DMS 273 (cell line): ENCODE measurements at regions not wholly inside any gene's neighbourhood (a gene's known extent, or its start where the extent isn't known, plus 50 kb on each side); places are given as distances from the start of the nearest gene placed in this dataset.
"Not testable (repeated sequence)": the region's sequence is repeated elsewhere in the genome, so short reads cannot be mapped to it uniquely, and the experiment has no call there.

Experiments used
- DNase-seq: peaks from one replicate; lab custom pipeline; 2025; ENCODE audit not compliant: unreplicated experiment; lab: John Stamatoyannopoulos, UW

DNA sequence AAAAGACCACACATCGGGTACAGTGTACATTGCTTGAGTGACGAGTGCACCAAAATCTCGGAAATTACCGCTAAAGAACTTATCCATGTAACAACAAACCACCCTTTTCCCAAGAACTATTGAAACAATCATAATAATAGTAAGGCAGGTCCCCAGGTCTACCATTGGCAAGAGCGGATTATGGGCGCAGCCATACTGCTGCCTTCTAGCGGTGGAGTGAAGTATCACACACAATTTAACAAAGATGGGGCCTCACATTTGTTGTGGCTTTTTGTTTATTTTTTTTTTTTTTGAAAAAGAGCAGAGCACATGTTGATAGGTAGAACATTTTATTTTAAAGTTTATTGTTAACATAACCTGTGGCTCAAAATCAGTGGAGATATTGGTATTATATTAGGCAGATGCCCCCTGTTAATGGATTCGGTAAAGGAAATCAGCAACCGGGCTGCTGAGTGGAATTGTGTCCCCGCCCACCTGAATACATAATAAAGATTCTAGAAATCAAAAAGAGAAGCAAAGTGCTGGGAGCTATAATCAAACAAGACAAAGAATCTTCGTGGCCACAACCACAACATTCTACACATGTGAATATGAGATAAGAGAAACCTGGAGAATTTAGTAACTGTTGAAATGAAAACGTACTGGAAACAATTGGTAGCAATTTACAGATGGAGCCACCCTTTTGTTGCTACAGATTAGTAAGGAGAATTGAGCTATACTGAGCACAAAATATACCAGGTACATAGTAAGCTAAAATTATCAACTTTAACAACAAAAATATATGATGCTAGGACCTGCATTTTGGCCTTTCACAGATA is 94.2 kb upstream of the EXOC2 start:
- peak; percentile 25 for DNase-seq

- no peak for DNase-seq
Measured at GRCh38 chr6:783966-784735, 91.2 kb upstream of the EXOC2 start.

DNA sequence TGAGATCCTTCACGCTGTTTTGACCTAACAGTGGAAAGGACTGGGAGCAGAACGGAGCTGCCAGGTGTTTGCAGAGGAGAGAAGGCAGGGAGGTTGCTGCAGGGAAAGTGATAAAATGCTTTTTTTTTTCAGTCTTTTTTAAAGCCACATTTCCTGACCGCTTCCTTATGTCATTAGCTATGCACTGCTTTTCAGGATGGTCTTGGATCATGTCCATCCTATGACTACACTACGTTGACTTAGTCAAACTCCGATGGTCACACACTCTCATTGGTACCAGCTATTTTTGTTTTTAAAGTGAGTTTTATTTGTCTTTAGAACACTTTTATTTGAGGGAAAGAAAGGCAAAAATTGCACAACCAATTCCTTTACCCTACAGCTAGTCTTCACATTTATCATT is 89.2 kb upstream of the EXOC2 start:
- DNase-seq = no peak

GRCh38 chr6:781350-781961 is 88.5 kb upstream of the EXOC2 start:
- DNase-seq = peak; percentile 43

DNA sequence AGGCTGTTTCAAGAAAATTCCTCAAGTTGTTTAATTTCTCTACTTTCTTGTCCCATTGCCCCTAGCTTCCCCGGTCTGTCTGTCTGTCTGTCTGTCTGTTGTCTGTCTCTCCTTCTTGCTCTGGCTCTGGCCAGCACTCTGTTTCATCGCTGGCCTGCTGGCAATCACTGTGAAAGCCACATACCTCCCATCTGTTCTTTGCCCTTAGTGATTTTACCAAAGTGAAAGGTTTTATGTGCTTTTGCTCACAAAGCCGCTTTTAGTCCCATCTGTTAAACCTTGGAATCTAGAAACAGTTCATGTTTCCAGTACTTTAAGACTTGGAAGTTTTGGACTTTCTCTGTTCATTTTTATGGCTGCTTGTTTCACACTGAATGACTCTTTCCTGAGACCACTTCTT is 87.8 kb upstream of the EXOC2 start:
- peak; percentile 57 for DNase-seq

DNA sequence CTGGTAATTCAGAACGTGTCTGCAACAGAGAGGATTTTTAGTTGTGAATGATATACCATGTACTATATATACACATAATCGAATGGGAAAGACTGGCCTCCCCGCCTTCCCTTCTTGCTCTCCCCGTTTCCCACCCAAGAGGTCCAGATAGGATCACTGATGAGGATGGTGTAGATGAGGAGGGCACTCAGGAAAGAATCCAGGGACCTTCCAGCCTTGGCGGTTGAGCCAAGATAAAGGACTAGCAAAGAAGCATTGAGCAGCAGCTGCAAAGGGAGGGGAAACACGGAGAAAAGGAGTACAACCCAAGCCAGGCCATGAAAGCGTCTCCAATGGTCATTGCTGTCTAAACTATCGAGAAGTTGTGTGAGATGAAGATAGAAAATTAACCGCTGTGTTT is 84.0 kb upstream of the EXOC2 start:
- DNase-seq = no peak

DNA sequence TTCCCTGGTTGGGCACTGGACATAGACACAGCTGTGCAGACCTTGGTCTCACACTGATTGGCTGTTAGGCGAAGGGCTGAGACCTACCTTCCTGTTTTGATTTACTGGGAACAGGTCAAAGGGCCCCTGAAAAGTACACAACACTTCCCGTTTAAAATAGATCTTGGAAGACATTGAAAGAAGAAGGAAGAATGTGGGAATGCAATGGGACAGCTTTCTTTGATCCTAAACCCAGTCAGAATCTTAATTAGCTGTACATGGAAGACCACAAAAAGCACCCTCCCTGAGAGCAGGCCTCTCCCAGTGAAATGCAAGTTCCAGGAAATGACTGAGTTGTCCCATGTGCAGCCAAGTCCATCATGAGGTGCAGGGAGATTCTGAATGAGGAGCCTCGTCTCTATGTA is 83.6 kb upstream of the EXOC2 start:
- DNase-seq = no peak

- no peak for DNase-seq
Measured at GRCh38 chr6:775863-776262, 82.9 kb upstream of the EXOC2 start.

- not testable (repeated sequence) for DNase-seq
Measured at GRCh38 chr6:771683-772082, 78.7 kb upstream of the EXOC2 start.

- DNase-seq = no peak
Measured at GRCh38 chr6:767755-768512, 75.0 kb upstream of the EXOC2 start.

- DNase-seq = no peak
Measured at GRCh38 chr6:766625-767024, 73.7 kb upstream of the EXOC2 start.

DNA sequence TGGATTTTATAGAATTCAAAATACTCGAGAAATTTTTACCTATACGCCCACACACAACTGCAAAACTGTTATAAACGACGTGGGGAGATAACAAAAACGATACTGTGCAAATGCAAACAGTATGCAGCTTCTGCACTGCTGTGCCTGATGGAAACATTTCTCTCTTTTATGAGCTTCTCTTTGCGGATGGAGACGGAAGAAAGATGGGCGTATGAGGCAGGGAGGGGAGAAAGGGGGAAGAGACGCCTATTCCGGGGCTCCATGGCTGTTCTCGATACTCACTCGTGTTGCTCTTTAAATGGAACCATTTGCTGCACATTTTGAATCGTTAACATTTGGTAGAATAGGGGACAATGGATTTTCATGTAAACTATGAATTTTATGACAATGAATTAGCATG is 69.1 kb upstream of the EXOC2 start:
- DNase-seq = no peak

DNA sequence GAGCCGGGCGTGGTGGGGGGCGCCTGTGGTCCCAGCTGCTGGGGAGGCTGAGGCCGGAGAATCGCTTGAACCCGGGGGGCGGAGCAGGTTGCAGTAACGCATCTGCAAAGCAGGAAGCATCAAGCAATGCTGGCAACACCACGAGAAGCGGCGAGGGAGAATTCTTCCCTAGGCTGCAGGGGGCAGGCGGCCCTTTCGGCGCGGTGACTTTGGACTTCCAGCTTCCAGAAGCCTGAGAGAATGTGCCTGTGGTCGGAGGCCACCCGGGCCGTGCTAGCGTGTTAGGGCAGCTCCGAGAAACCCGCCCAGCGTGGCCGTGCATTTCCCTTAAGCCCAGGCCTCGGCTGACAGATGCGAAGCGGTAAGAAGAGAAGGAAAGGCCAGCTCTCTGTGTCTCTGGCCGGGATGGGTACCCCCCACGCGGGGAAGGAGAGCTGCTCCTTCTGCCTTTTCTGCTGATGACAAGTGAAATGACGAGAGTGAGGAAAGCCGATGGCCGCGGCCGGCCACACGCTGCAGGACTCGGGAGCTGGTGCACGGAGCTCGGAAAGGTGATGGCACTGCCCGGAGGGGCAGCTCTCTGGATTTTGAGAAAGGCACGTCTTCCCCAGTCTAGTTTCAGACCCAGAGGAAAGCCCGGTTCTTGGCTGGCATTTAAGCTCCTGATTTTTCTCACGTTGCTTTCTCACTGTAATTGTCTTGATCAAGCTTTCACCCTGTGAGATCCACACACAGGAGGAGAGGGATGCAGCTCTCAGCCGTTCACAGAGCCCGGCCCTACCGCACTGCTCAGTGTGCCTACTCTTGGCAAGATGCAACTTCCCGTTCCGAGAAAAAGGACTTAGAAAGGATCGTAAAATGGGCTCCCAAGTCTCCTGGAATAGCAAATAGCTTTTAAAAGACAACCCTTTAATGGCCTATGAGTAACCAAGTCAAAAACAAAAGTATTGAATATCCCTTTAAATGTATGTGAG is 68.3 kb upstream of the EXOC2 start:
- DNase-seq = no peak

DNA sequence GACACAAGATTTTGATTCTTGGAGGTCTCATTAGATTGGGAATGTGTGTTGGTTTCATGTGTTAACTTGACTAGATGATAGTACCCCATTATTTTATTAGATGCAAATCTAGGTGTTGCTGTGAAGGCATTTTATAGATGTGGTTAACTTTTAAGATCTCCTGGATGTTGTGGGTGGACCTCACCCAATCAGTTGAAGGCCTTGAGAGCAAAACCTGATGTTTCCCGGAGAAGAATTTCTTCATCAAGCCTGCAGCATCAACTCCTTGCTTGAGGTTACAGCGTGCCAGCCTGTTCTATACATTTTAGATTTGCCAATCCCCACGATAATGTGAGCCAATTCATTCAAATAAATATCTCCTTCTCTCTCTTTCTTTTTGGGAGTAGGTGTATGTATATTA is 66.8 kb upstream of the EXOC2 start:
- DNase-seq = no peak

DNA sequence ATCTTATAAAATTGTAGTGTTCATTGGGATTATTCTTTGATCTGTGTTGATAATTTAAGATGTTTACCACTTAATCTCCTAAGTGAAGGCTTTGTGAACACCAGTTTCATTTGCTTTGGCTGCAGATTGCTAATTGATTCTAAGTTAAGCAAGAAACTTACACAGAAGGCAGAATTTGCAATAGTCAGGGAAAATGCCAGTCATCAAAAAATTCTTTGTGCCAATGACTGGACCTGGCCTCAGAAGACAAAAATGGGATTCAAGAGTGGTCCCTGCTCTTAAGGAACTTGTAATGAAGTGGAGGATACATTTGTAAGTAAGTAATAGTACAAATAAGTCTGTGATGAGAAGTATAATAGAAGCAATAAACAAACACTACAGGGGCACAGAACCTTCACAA is 63.3 kb upstream of the EXOC2 start:
- DNase-seq = no peak

- DNase-seq = no peak
Measured at GRCh38 chr6:754202-754601, 61.3 kb upstream of the EXOC2 start.

DNA sequence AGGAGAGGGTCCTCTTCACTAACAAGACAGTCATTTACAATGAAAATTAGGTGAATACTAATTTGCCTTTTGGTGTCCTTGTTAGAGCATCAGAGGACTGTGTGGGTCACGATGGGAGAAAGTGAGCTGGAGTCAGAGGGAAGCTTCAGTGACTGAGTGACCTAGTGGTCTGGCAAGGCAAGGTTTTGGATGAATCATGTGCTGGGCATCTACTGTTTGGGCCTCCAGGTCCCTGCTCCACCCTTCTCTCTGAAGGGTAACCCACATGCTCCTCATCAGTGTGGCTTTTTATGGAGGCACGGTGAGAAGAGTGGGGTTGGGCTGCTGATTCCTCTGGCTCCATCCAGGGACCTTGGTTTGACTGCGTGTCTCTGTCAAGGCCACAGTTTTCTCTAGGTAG is 60.5 kb upstream of the EXOC2 start:
- no peak for DNase-seq

GRCh38 chr6:752438-752837 is 59.5 kb upstream of the EXOC2 start:
- DNase-seq = no peak

DNA sequence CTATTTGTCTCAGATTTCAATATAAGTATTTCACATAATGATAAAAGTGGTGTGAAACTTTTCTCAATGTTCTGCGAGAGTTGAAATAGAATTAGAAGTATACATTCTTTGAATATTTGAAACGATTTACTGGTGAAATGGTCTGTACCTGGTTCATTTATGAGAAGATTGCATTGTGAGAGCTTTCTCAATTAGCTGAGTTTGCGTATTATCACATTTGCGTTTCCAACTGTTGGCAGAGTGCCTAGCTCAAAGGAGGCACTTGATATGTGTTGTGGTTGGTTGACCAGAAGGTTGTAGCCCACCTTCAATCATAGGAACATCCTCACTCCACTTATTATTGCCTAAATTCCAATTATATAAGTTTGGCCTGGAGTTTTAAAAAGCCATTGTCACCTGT is 58.8 kb upstream of the EXOC2 start:
- no peak for DNase-seq

DNA sequence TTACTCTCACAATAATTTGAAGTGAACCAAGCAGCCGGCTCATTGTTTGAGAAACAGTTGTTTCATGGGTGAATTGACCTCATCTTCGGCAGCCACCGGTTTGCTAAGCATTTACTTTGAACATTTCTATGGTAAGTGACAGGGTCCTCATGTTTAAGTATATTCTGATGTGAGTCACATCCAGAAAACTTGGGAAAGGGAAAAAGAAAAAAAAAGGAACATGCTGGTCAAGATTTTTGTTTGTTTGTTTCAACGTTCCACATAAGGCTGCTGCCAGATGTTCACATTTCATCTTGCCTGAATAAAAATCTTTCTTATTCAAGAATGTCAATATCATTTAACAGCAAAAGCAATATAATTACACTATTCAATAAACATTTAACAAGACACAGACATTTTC is 55.0 kb upstream of the EXOC2 start:
- DNase-seq = no peak
